ENCODE measurements at regions not wholly inside any gene's neighbourhood (a gene's known extent, or its start where the extent isn't known, plus 50 kb on each side); places are given as distances from the start of the nearest gene placed in this dataset.

DNA sequence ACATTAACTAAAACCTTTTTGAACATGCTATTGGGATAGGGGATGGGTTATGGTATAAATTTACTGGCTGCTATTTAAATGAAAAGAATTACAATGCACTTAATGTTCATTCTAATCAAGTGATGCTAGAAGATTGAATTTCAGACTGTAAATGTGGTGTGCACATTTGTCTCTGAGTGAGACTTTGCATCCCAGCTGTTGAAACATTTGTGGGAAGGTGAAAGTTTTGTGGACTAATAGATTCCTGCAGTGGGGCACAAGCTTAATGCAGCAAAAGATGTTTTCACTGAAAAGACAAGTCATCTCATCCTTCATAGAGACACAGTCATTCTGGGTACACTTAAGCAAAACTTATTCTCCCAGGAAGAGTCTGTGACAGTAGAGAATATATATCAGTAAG lies 323.6 kb downstream of the NFIB start:
- DNase-seq: no peak

DNA sequence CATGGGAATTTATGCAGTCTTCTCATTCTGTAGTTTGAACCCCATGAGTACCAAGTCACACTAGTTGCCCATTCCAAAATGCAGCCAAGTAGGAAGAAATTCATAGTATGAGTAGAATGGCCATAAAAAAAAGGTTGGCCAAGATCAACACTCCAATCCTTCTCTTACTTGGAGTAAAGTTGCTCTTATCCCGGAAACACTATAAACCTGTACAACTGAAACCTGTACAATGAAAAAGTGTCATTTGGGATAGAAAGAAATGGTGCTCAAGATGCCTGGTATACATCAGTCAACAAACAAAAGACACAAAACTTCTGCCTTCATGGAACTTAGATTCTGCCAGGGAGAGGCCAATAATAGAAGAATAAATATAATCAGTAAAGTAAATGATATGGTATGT lies 325.0 kb downstream of the NFIB start:
- DNase-seq: no peak

- DNase-seq: no peak
Observed at GRCh38 chr9:13983607-13984006, 330.3 kb downstream of the NFIB start.

DNA sequence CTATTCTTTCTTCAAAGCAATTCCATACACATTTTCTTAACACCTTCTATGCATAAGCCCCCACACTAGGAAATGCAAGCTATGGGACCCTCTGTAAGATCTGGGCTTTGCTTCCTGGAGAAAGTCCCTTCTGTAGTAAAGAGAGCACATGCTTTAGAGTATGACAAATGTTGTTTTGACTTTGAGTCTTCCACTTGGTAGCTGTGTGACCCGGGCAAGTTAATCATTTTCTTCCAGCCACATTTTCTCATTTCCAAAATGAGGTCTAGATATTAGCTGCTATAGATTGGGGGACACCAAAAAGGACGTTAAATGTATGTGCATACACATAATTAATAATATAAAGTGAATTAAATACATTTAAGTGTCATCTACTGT lies 334.0 kb downstream of the NFIB start:
- DNase-seq: no peak

DNA sequence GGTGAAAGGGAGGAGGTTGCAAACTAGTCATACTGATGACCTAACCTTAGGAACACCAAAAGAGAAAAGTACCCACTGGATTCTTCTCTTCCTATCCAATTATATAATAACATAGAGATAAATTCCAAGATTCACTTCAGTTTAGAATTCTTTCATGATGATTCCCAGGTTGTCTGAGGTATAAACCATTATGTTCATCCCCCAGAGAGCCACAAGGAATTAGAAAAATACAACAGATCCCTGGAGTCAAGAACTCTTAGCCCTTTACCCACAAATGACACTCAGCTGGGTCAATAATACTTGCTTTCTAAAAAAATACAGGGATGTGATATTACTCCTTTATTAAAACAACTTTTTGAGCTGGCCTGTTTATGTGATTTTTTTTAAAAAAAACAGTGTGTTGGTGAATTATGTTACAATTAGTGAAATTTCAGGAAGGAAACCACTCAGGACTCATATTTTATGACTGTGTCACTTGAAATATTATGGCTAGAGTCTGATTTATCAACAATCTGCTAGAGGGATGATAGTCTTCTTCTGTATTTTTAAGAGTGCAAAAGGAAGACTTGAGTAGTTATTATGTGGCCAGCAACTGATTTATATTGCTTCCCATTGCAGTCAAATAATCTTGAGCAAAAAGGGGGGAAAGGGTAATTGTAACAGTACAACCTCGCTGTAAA lies 338.2 kb downstream of the NFIB start:
- no peak for DNase-seq

GRCh38 chr9:13974891-13975290 lies 339.1 kb downstream of the NFIB start:
- DNase-seq: no peak

DNA sequence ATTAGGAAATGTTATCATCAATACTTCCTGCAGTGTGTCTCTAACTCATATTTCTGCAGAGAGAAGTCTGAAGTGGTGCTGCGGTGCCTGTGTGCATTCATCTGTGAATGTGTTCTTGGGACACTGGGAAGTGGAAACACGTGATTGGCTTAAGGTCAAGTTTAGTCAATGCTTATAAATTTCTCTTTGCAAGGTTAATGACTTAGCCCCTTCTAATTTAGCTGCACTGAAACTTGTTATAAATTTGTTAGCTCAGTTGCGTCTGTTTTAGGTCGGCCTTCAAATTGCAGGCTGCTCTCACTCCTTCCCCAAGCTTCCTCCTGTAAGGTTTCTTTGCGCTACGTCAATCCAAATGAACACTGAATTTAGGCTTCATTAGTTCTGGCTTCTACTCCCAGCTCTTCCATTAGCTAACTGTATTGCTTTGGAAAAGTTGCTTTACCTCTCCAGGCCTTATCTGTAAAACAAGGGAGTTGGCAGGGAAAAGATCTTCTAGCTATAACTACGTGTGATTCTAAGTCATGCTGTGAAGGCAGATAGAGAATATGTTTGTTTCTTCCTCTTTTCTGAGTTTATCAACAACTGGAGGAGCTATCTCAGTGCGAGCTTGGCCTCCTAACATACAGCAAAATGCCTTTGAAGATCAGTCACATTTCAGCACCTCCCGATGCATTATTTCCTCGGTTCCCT lies 341.8 kb downstream of the NFIB start:
- no peak for DNase-seq

GRCh38 chr9:13971415-13971814 lies 342.5 kb downstream of the NFIB start:
- no peak for DNase-seq

DNA sequence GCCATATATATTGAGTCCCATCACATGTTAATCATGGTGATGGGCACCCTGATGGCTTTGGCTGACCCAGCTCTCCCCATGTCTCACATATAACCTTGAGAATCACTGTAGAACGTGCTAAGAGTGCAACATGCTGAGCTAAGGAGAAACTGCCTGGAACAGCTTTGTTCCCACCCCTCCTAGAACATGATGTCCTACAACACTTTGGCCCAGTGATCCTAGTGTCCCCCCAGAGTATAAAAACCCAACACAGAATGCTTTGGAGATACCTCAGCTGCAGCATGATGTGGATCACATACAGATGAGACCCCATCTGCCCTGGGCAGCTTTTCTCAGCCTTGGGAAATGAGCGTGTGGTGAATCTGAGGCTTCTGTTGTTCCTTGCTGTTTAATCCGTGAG lies 343.5 kb downstream of the NFIB start:
- no peak for DNase-seq

DNA sequence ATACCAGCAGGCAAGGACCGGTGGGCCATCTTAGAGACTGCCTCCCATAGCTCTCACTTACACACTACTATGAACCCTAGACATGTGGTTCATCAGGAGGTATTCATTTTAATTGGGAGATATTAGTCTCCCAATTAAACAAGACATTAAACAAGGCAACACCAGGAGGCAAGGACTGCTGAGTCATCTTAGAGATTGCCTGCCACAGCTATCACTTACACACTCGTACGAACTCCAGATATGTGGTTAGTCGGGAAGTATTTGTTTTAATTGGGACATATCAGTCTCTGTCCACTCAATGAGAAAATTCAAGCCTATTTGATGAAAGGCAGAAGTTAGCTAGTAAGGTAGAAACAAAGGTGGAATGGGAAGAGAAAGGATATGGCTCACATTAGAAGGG lies 343.9 kb downstream of the NFIB start:
- no peak for DNase-seq

DNA sequence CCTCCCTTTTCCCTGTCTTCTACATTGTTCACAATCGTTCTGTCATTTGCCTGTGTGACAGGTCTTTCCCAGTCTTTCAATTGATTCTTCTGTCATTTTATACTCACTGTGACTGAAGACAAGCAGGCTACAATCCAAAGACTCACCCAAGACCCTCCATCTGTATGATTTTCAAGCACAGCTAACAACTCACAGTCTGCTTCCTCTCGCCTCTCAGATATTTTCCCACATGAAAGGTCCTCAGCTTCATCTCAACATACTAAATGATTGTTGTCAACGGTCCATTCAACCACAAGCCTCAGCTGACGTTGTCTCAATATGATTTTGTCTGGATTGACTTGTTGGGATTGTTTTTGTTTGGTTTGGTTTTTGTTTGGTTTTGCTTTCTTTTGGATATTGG lies 346.5 kb downstream of the NFIB start:
- no peak for DNase-seq

DNA sequence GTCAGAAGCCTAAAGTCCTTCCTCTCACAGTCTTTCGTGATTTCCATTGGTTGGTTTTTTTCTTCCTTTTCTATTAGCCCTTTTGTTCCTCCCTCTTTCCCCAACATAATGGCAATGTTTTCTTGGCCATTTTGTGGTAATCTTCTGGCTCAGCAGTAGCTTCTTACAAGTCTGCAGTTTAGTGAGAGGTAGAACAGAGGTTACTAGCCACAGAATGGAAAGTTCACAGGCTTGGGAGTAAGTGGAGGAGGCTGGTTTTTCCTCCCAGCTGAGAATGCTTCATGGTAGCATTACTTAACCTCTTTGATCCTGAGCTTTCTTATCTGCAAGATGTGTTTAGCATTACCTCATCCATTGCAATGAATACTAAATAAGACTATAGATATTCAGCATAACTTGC lies 346.9 kb downstream of the NFIB start:
- DNase-seq: no peak

DNA sequence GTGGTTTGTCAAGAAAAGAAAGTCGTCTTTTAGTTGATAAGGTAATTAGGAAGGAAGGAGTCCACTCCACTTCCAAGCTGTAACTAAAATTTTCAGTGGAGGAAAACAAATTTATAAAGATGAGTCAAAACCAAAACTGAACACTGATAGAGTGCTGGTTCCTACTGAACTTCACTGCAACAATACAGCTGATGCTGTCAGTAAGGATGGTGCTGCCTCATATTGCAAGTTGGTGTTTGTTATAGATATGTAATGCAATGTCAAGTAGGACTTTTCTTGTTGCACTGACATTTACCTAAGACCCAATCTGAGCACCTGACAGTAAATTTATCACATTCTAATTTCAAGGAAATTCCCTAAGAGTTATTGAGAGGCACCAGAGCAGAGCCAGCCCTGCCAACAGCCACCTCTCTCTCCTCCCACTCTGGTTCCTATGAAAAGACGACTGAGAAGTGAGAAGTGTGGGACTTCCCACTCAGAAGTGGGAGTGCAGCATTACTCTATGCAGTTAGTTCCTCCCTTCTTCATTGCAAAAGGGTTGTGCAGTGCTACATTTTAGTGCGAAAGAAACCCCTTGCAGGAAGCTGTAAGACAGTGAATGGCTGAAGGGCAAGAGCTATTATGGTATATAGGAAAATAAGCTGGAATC lies 350.8 kb downstream of the NFIB start:
- DNase-seq: no peak

DNA sequence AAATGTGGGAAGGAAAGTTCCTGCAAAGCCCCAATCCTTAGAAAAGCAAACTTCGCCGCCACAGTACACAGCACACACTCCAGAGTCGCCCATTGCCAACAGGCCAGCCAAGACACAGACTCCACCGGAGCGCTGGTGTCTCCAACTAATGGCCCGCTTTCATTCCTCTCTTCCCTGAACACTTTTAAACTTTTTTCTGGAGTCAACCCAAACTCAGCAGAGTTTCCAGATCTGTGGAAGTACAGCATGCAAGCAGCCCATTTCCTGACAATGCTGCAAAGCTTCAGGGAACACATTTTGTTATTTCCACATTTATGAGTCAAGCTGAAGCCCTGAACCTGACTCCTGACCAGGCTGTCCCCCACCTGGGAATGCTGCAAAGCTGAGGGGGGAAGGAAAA lies 351.9 kb downstream of the NFIB start:
- peak; percentile 70 for DNase-seq

GRCh38 chr9:13960011-13960765 lies 353.8 kb downstream of the NFIB start:
- DNase-seq: no peak

DNA sequence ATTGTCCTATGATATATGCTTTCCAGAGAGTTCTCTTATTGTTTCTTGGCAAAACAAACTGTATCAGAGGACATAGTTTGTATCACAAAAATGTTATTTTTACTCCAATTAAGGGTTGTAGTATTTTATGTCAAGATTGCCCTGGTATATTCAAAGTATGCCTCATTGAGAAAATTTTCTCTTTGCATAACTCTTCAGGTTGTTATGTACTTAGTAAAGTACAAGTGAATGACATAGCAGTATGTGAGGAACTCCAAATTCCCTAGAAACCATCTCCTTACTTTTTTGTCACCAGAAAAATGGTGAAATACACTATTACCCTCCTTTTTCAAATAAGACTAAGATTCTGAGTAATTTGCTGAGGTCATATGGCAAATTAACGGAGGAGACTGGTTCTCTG lies 355.3 kb downstream of the NFIB start:
- DNase-seq: no peak

DNA sequence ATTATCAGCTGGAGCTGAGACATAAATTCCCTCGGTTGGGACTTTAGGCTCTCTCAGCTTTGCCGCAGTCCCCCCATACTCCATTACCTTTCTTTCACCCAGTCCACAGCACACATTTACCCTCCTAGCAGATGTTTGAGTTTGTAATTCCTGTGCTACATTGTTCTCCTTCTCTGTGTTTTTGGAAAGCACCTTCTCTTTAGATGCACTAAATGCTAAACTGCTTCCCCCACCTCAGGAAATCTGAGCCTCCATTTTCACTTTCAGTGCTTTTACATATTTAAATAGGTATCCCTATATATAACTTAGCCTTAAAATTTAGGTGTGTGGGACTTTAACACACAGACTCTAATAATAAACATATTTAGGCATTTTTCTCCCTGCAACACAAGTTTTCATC lies 356.9 kb downstream of the NFIB start:
- DNase-seq: no peak

- no peak for DNase-seq
Observed at GRCh38 chr9:13956107-13956506, 357.8 kb downstream of the NFIB start.

DNA sequence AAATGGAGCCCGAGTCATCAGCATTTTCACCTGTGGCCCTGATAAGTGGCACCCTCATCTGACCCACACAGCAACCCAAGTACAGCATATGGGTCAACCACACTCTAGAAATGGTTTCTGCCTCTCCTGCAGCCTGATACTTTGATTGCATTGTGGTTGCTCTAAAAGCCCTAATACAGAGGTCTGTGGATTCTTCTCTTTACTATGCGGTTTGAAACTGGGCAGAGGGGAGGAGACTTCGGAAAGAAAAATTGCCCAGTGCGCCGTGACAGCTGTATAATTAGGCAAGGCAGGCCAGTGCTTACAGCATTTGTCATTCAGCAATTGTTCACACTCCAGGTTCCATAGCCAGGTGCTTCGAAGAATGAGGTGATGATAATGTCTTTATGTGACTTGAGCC lies 361.0 kb downstream of the NFIB start:
- DNase-seq: no peak

GRCh38 chr9:13948037-13948436 lies 365.9 kb downstream of the NFIB start:
- no peak for DNase-seq

- DNase-seq: no peak
Observed at GRCh38 chr9:13943176-13943575, 370.8 kb downstream of the NFIB start.

DNA sequence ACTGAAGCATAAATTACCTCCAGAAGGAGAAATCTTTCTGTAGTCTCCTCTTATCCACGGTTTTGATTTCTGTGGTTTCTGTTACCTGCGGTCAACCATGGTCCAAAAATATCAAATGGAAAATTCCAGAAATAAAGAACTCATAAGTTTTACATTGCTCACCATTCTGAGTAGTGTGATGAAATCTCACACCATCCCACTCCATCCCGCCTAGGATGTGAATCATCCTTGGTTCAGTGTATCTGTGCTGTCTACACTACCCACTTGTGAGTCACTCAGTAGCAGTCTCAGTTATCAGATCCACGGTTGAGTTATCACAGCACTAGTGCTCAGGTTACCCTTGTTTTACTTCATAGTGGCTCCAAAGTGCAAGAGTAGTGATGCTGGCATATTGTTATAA lies 371.2 kb downstream of the NFIB start:
- no peak for DNase-seq

DNA sequence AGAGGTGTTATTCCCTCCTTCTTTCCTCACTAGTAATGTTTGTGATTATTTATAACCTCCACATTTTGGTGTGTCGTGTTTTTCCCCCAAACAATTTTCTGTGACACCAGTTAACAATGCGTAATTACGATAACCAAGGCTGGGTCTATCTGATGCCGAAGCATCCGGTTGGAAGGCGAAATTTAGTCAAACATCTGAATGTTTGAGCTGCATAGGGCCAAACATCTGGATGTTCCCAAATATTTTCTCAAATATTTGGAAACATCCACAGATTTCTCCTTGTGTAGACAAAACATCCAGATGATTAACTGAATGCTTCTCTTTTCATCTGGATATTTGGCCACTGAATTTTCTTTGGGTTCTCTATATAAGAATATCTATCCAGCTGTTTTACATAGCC lies 371.7 kb downstream of the NFIB start:
- no peak for DNase-seq

GRCh38 chr9:13941714-13942113 lies 372.2 kb downstream of the NFIB start:
- peak; percentile 70 for DNase-seq

Data from hindlimb muscle (tissue), 1 donor.